ENCODE measurements at regions not wholly inside any gene's neighbourhood (a gene's known extent, or its start where the extent isn't known, plus 50 kb on each side); places are given as distances from the start of the nearest gene placed in this dataset.

DNA sequence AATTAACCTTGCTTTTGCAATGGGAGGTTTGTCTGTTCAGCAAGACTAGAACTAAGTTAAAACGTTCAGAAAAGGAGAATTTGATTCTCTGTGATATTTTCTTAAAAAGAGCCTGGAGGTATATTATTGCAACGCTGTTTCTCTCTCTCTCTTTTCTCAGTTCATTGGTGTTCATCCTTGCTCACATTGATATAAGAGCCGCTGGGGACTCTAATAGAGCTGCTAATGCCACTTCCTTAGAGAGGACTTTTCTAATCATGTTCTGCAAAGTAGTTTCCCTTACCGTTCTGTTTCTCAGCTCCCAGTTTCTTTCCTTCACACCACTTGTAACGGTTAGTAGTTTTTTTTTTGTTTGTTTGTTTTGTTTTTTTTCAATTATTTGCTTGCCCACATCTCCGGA lies 203.8 kb downstream of the RWDD3 start:
- DNase-seq (ENCODE audit: extremely low read depth, low read depth) = no peak

DNA sequence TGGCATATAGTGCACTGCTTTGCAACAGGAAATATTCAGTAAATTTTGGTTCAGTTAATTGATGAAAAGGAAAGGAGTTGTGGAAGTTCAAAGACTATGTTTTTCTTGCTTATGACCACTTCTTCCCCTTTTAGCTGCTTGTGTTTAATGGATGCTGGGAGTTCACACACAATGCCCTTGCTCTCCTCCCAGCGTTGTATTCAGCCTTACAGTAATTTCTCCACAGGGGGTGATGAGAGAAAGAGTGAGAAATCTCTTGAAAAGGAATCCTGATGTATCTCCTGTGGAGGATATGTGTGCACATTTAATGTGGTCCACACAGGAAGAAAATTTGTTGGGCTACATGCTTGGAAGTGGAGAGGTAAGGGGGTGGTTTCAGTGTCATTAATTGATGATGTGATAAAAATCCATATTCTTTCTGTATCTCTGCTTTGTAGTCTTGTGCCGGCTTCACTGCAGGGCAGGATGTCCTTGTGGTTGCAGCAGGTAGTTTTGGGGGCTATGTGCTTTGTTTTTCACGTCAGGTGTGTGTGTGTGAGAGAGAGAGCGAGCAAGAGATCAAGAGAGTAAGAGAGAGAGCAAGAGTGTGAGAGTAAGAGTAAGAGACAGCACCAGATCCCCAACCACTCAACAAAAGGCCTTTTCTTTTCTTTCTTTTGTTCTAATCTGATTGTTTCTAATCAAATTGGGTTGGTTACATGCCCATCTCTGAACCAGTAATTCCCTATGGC lies 204.4 kb downstream of the RWDD3 start:
- TF ChIP-seq, protein P1, sequence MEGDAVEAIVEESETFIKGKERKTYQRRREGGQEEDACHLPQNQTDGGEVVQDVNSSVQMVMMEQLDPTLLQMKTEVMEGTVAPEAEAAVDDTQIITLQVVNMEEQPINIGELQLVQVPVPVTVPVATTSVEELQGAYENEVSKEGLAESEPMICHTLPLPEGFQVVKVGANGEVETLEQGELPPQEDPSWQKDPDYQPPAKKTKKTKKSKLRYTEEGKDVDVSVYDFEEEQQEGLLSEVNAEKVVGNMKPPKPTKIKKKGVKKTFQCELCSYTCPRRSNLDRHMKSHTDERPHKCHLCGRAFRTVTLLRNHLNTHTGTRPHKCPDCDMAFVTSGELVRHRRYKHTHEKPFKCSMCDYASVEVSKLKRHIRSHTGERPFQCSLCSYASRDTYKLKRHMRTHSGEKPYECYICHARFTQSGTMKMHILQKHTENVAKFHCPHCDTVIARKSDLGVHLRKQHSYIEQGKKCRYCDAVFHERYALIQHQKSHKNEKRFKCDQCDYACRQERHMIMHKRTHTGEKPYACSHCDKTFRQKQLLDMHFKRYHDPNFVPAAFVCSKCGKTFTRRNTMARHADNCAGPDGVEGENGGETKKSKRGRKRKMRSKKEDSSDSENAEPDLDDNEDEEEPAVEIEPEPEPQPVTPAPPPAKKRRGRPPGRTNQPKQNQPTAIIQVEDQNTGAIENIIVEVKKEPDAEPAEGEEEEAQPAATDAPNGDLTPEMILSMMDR (IDR thresholded peaks at IDR 0.05; ENCODE audit: low read depth, low read length) = no peak
- no peak for DNase-seq (ENCODE audit: extremely low read depth, low read depth)

More for the DNA sequence above, 203.8 kb downstream of the RWDD3 start:
- TF ChIP-seq, protein P1 (IDR thresholded peaks at IDR 0.05; ENCODE audit: low read depth, low read length) = no peak

DNA sequence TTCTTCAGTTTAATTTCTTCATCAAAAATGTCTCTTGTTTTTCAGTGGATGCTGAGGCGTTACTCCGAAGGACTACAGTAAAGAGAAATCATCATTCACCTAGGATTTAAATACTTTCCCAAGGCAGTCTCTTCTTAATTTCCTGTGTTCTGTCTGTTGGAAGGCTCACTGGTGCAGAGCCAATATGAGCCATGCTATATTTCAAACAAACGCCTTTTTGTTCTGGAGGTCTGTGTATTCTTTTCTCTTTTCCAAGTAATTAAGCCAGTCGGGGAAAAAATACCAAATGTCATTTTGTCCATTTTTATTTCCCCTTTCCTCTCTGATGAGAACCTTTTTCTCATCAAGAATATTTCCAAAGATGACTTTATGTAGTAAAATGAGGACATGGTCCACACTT lies 206.5 kb downstream of the RWDD3 start:
- TF ChIP-seq, protein P1 (IDR thresholded peaks at IDR 0.05; ENCODE audit: low read depth, low read length) = no peak
- DNase-seq (ENCODE audit: extremely low read depth, low read depth) = no peak

DNA sequence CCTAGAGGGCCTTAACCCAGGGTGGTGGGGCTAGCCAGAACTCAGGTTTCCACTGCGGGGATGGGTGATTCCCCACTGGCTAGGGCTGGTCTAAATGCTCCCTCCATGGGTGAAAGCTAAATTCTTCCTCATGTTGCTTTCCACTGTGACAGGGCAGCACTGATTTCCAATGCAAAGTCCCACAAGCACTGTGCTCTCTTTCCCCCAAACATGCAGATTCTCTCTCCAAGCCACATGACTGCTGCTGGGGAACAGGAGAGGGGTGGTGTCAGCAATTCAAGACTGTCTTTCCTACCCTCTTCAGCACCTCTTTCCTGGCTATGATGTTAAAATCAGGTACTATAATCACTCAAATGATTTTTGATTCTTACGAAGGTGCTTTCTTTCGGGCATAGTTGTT lies 215.5 kb downstream of the RWDD3 start:
- no peak for DNase-seq (ENCODE audit: extremely low read depth, low read depth)
- TF ChIP-seq, protein P1 (IDR thresholded peaks at IDR 0.05; ENCODE audit: low read depth, low read length) = no peak

DNA sequence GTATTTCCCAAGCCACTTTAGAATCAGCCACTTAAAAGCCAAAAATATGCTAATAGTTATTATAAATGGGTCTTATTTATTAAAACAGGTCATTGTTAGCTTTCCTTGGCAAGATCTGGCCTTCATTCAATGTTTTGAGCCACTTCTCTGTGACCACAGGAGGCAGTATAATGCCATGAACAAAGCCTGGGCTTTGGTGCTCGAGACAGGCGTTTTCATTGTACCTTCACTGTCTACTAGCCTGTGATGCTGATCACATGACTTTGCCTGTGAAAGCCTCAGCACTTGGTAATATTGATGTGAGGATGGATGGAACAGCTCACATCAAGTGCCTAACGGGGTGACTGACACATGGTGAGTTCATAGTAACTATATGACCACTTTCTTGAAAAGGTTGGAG lies 217.0 kb downstream of the RWDD3 start:
- TF ChIP-seq, protein P1 (IDR thresholded peaks at IDR 0.05; ENCODE audit: low read depth, low read length) = no peak
- DNase-seq (ENCODE audit: extremely low read depth, low read depth) = no peak

DNA sequence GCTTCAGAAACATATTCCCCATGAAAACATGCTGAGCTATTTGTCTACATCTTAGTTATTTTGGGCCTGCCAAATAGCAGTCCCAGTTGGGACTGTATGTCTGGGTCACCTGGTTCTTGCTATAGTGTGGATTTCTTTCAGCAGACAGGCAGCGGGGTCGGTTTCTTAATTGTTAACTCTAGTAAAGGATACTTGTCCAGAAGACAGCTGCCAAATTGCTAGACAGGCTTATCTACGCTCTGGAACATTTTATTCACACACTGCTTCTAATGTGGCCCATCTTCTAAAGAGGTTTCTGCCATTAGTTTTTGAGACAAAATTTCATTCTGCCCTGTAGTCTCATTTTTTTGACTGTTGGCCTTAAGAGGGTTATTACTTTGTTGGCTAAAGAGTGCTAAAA lies 217.9 kb downstream of the RWDD3 start:
- TF ChIP-seq, protein P1 (IDR thresholded peaks at IDR 0.05; ENCODE audit: low read depth, low read length) = no peak

DNA sequence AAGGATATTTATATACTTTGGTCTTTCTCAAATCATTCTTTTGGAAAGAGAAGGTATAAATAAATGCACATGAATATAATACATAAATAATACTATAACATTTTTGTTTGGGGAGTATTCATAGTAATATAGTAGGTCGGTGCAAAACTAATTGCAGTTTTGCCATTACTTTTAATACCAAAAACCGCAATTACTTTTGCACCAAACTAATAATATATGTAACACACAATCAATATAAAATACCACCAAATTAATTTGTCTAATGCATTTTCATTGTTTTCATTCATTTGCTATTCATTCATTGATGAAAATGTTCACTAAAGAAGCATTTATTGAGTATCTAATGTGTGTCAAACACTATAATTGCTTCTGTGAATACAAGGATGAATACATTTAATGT lies 219.0 kb downstream of the RWDD3 start:
- TF ChIP-seq, protein P1 (IDR thresholded peaks at IDR 0.05; ENCODE audit: low read depth, low read length) = no peak

More for the DNA sequence above, 217.9 kb downstream of the RWDD3 start:
- DNase-seq (ENCODE audit: extremely low read depth, low read depth) = no peak

More for the DNA sequence above, 219.0 kb downstream of the RWDD3 start:
- no peak for DNase-seq (ENCODE audit: extremely low read depth, low read depth)

Measured in AG09319 (cell line).